ENCODE measurements at regions not wholly inside any gene's neighbourhood (a gene's known extent, or its start where the extent isn't known, plus 50 kb on each side); places are given as distances from the start of the nearest gene placed in this dataset.
"Not testable (repeated sequence)": the region's sequence is repeated elsewhere in the genome, so short reads cannot be mapped to it uniquely, and the experiment has no call there.

DNA sequence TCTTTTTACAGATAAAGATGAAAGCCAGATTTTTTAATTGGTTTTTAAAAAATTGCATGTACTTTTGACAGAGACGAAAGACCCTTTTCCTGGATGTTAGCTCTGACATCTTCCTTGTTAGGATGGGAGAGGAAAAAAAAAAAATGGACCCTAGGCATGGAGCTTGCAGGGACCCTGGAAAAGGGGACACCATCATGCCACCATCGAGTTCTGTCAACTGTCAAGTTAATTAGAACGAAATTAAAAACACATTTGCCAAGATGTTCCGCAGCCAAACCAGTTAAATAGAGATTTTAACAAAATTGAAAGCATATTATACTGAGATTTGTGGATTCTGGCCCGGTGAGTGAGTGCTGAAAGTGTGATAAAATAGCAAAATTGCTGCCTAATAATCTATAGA lies 202.6 kb downstream of the BUB3 start:
- no peaks in the 10 kb centered on the region for H3K4me1 ChIP-seq
- intact Hi-C loops (cut with DNase I) = no loop called here
- TF ChIP-seq POLR2AphosphoS5 (IDR thresholded peaks at IDR 0.05) (no peak), CTCF (IDR thresholded peaks at IDR 0.05) (no peak), POLR2A (IDR thresholded peaks at IDR 0.05; ENCODE audit: low read depth) (no peak), EP300 (IDR thresholded peaks at IDR 0.05) (no peak)
- H3K9me3 ChIP-seq = no peaks in the 10 kb centered on the region
- H3K27ac ChIP-seq (replicated peaks in 1 of 4) = no peak overlapping the region
- H3K36me3 ChIP-seq = no peaks in the 10 kb centered on the region
- DNase-seq (ENCODE audit: extremely low spot score) = no peak
- H3K27me3 ChIP-seq = no peaks in the 10 kb centered on the region
- WGBS = 85% methylated on average over 5 of the region's 5 CpGs
- H3K4me3 ChIP-seq = no peak overlapping the region

DNA sequence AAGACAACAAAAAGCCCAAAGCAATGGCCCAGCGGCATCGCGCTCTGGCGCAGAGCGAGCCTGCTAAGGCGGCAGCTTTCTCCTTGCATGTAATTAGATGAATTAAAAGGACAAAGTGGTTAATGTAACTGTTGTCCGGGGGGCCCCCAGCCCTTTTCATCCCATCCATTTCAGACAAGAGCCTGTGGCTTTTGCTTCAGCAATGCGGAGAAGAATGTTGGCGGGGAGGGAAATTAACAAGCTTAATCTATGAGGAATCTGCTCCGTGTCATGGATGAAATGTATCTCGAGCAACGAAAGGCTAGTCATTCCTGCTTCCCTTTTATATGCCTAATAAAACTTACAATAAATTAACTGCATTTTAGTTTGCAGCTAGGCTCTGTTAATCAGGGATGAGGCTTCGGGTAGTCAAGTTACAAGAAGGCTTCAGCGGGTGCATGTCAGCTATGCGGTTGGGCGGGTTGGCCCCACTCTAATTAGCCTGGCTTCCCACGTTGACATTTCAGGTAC lies 203.3 kb downstream of the BUB3 start:
- no peak overlapping the region for H3K4me3 ChIP-seq
- WGBS = 86% methylated on average over 17 of the region's 17 CpGs
- no peak for DNase-seq (ENCODE audit: extremely low spot score)
- no peaks in the 10 kb centered on the region for H3K27me3 ChIP-seq
- no peak overlapping the region for H3K27ac ChIP-seq (replicated peaks in 1 of 4)
- H3K9me3 ChIP-seq = no peaks in the 10 kb centered on the region
- H3K4me1 ChIP-seq = no peaks in the 10 kb centered on the region
- H3K36me3 ChIP-seq = no peaks in the 10 kb centered on the region
- TF ChIP-seq POLR2A (IDR thresholded peaks at IDR 0.05; ENCODE audit: low read depth) (no peak), EP300 (IDR thresholded peaks at IDR 0.05) (no peak), POLR2AphosphoS5 (IDR thresholded peaks at IDR 0.05) (no peak), CTCF (IDR thresholded peaks at IDR 0.05) (no peak)
- intact Hi-C loops (cut with DNase I) = no loop called here

- DNase-seq (ENCODE audit: extremely low spot score) = no peak
- intact Hi-C loops (cut with DNase I) = no loop called here
- no peak for TF ChIP-seq EP300 (IDR thresholded peaks at IDR 0.05)
- TF ChIP-seq CTCF (IDR thresholded peaks at IDR 0.05) = no peak
- Histone ChIP-seq H3K4me3 (no peak overlapping the region), H3K4me1 (no peaks in the 10 kb centered on the region), H3K27ac (replicated peaks in 1 of 4) (no peak overlapping the region), H3K27me3 (no peaks in the 10 kb centered on the region), H3K36me3 (no peaks in the 10 kb centered on the region), H3K9me3 (no peaks in the 10 kb centered on the region)
- 93% methylated on average over 2 of the region's 2 CpGs for WGBS
Measured at GRCh38 chr10:123359539-123359938, 205.3 kb downstream of the BUB3 start.

- Histone ChIP-seq H3K9me3 (no peaks in the 10 kb centered on the region), H3K36me3 (no peaks in the 10 kb centered on the region), H3K27ac (replicated peaks in 1 of 4) (no peak overlapping the region), H3K27me3 (no peaks in the 10 kb centered on the region), H3K4me1 (no peaks in the 10 kb centered on the region), H3K4me3 (no peak overlapping the region)
- DNase-seq (ENCODE audit: extremely low spot score) = no peak
- 80% methylated on average over 4 of the region's 5 CpGs for WGBS
- intact Hi-C loops (cut with DNase I) = no loop called here
- TF ChIP-seq EP300 (IDR thresholded peaks at IDR 0.05) (no peak), CTCF (IDR thresholded peaks at IDR 0.05) (no peak), POLR2A (IDR thresholded peaks at IDR 0.05; ENCODE audit: low read depth) (no peak), POLR2AphosphoS5 (IDR thresholded peaks at IDR 0.05) (no peak)
Measured at GRCh38 chr10:123361832-123362231, 207.6 kb downstream of the BUB3 start.

DNA sequence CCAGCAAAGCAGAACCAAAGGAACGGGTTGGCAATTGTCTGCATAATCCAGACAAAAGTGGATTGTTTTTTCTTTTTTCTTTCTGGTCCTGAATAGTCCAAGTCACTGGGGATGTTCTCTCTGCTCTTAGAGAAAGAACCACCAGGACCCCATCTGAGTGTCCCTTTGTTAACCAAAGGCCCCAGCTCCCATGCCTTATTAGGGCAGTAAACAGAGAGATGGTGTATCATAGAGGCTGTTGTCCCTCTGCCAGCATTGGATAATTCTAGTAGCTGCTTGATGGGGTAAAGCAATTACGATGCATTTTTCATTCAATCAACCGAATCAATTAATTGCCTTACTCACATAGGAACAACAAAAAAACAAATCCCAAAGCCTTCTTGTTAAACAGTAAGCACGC lies 213.0 kb downstream of the BUB3 start:
- Histone ChIP-seq H3K36me3 (no peaks in the 10 kb centered on the region), H3K27me3 (no peaks in the 10 kb centered on the region), H3K4me3 (no peak overlapping the region), H3K27ac (replicated peaks in 1 of 4) (no peak overlapping the region), H3K9me3 (peaks cover 0 to 4% (median 0%) of the 10 kb centered on the region in 4 donors), H3K4me1 (no peaks in the 10 kb centered on the region)
- TF ChIP-seq EP300 (IDR thresholded peaks at IDR 0.05) = no peak
- intact Hi-C loops (cut with DNase I) = no loop called here
- DNase-seq (ENCODE audit: extremely low spot score) = no peak
- 96% methylated on average over 4 of the region's 4 CpGs for WGBS

DNA sequence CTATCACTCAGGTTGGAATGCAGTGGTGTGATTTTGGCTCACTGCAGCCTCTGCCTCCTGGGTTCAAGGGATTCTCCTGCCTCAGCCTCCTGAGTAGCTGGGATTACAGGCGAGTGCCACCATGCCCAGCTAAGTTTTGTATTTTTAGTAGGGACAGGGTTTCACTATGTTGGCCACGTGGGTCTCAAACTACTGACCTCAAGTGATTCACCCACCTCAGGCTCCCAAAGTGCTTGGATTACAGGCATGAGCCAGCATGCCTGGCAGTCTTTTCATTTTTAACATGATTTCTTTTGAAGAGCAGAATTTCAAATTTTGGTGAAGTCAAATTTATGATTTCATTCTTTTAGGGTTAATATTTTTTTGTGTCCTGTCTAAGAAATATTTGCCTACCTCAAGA lies 217.4 kb downstream of the BUB3 start:
- H3K27ac ChIP-seq (replicated peaks in 1 of 4); DNase-seq (ENCODE audit: extremely low spot score); H3K27me3 ChIP-seq; H3K9me3 ChIP-seq; H3K4me3 ChIP-seq; H3K4me1 ChIP-seq; H3K36me3 ChIP-seq; intact Hi-C loops (cut with DNase I): not testable (repeated sequence)
- WGBS = 76% methylated on average over 2 of the region's 2 CpGs
